ENCODE measurements at regions not wholly inside any gene's neighbourhood (a gene's known extent, or its start where the extent isn't known, plus 50 kb on each side); places are given as distances from the start of the nearest gene placed in this dataset.

GRCh38 chr17:79541056-79541850 lies 69.6 kb downstream of the RBFOX3 start:
- DNase-seq (ENCODE audit: low spot score) (no peak), ATAC-seq (no peak)

GRCh38 chr17:79539944-79540705 lies 70.7 kb downstream of the RBFOX3 start:
- DNase-seq (ENCODE audit: low spot score): no peak
- no peak for ATAC-seq

- no peak for ATAC-seq
Measured at GRCh38 chr17:79538291-79538690, 72.6 kb downstream of the RBFOX3 start.

GRCh38 chr17:79537686-79538085 lies 73.2 kb downstream of the RBFOX3 start:
- DNase-seq (ENCODE audit: low spot score) (no peak), ATAC-seq (no peak)

More at GRCh38 chr17:79538291-79538690, 72.6 kb downstream of the RBFOX3 start:
- no peak for DNase-seq (ENCODE audit: low spot score)

GRCh38 chr17:79537061-79537460 lies 73.8 kb downstream of the RBFOX3 start:
- DNase-seq (ENCODE audit: low spot score) (no peak), ATAC-seq (no peak)

- DNase-seq (ENCODE audit: low spot score) (no peak), ATAC-seq (no peak)
Measured at GRCh38 chr17:79536212-79536840, 74.5 kb downstream of the RBFOX3 start.

- no peak for ATAC-seq
- DNase-seq (ENCODE audit: low spot score): no peak
Measured at GRCh38 chr17:79535728-79536025, 75.2 kb downstream of the RBFOX3 start.

GRCh38 chr17:79534851-79535727 lies 75.8 kb downstream of the RBFOX3 start:
- no peak for DNase-seq (ENCODE audit: low spot score)
- no peak for ATAC-seq

GRCh38 chr17:79534111-79534510 lies 76.7 kb downstream of the RBFOX3 start:
- DNase-seq (ENCODE audit: low spot score): no peak
- no peak for ATAC-seq

- ATAC-seq (no peak), DNase-seq (ENCODE audit: low spot score) (no peak)
Measured at GRCh38 chr17:79533116-79533515, 77.7 kb downstream of the RBFOX3 start.

GRCh38 chr17:79532107-79532790 lies 78.6 kb downstream of the RBFOX3 start:
- DNase-seq (ENCODE audit: low spot score): no peak
- no peak for ATAC-seq

GRCh38 chr17:79531191-79532095 lies 79.4 kb downstream of the RBFOX3 start:
- DNase-seq (ENCODE audit: low spot score): no peak
- ATAC-seq: no peak

GRCh38 chr17:79530361-79531105 lies 80.3 kb downstream of the RBFOX3 start:
- DNase-seq (ENCODE audit: low spot score) (no peak), ATAC-seq (no peak)

GRCh38 chr17:79529661-79530081 lies 81.2 kb downstream of the RBFOX3 start:
- ATAC-seq: no peak
- DNase-seq (ENCODE audit: low spot score): no peak

- no peak for ATAC-seq
- no peak for DNase-seq (ENCODE audit: low spot score)
Measured at GRCh38 chr17:79528592-79529125, 82.2 kb downstream of the RBFOX3 start.

- DNase-seq (ENCODE audit: low spot score) (no peak), ATAC-seq (no peak)
Measured at GRCh38 chr17:79527306-79527705, 83.5 kb downstream of the RBFOX3 start.

- ATAC-seq (no peak), DNase-seq (ENCODE audit: low spot score) (no peak)
Measured at GRCh38 chr17:79525793-79526677, 84.8 kb downstream of the RBFOX3 start.

Data from left lobe of liver (tissue), 2 donors.